HuH-7 (cell line): ENCODE measurements at regions not wholly inside any gene's neighbourhood (a gene's known extent, or its start where the extent isn't known, plus 50 kb on each side); places are given as distances from the start of the nearest gene placed in this dataset.
"Not testable (repeated sequence)": the region's sequence is repeated elsewhere in the genome, so short reads cannot be mapped to it uniquely, and the experiment has no call there.

Experiments used
- DNase-seq: peaks from one replicate; pipeline ENCODE4 v3.0.0; 2011; ENCODE audit warnings: low spot score

DNA sequence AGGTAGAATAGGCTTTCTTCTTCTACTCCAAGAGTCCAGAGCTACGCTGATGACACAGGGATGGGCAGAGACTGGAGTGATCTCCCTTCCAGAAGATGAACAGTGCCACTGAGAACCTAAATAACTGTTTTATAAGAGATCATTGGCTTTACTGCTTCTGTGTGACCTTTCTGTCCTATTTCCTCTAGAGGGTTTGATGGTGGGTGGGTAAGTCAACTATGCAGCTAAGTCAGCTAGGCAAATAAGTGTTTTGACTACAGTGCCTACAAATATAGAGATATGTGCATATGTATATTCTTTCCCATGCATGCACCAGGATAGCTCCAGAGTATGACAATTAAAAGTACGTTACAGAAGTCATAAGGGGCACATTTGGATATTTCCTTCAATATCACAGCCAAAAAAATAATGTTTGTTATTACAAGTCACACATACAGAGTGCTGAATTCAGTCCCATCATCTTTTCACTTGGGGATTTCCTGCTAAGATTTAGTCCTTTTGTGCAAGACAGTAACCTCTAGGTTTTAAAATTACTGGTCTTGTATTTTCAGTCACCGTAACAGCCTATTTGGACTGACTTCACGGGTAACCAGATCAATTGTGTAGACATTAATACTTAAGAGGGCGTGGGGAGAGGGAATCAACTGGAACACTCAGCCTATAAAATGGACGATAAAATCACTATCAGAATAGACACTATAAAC is 412.6 kb upstream of the SOX5 start:
- DNase-seq: no peak

DNA sequence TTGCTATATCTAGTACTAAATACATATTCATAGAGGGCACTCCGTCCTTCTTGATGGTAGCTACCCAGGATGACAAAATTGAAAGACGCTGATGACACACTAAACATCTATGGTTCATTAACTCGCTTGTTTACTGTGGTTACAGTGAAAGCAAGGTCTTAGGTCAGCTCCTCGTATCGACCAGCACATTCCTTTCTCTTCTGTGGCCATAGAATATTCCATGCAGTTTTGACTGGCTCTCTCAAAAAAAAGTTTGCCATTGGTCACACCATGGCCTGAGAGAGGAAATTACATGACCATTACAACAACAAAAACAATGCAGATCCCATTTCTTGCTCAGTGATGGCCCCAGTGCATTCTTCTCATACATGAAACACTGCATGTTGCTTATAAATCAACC is 411.4 kb upstream of the SOX5 start:
- DNase-seq: peak; percentile 26

DNA sequence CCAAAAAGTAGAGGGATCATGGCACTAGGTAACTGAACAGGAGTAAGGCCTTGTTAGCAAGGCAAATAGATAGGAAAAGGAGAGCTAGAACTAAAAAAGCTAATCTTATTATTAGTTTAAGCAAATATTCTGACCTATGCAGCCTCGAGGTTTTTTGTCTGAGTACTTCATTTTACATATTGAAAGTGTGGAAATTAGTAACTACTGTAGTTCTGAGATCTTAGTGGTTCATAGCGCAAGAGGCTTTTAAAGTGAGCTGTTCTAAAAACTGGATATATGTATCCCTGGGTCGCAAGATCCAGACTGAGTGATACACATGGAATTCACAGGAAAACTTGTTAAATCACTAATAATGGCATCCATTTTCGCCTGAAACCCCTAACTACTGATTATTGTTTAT is 411.0 kb upstream of the SOX5 start:
- no peak for DNase-seq

DNA sequence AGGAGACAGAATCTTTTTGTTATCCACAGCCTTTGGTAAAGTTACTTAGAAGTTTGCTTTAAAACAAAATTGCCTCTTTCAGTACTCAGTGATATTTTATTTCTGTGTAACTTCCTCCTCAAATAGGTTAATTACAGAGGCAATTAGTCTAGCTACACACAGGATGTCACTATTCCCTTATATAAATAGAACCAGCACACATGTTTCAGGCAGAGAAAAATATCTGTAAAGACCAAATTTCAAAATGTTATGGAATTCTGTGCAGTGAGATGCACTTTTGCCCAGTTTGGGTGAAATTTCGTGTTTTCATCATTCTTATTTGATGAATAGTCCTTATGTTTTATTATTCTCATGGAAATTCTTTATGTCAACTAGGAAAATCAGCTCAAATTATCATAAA is 410.6 kb upstream of the SOX5 start:
- DNase-seq: no peak

- no peak for DNase-seq
Observed at GRCh38 chr12:24359418-24359817, 409.9 kb upstream of the SOX5 start.

- DNase-seq: no peak
Observed at GRCh38 chr12:24356240-24356804, 406.9 kb upstream of the SOX5 start.

GRCh38 chr12:24352363-24352762 is 402.9 kb upstream of the SOX5 start:
- DNase-seq: no peak

- no peak for DNase-seq
Observed at GRCh38 chr12:24349051-24349799, 399.8 kb upstream of the SOX5 start.

DNA sequence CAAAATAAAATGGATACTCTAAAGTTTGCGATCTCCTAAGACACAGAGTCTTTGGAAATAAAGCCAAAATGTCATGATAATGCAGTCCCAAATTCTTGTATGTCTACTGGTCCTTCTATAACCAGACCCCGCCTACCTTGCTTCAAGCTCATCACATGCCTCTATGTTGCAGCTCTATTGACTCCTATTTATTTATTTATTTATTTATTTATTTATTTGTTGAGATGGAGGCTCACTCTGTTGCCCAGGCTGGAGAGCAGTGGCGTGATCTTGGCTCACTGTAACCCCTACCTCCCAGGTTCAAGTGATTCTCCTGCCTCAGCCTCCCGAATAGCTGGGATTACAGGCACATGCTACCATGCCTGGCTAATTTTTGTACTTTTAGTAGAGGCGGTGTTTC is 398.7 kb upstream of the SOX5 start:
- not testable (repeated sequence) for DNase-seq

- DNase-seq: no peak
Observed at GRCh38 chr12:24328261-24328660, 378.8 kb upstream of the SOX5 start.

DNA sequence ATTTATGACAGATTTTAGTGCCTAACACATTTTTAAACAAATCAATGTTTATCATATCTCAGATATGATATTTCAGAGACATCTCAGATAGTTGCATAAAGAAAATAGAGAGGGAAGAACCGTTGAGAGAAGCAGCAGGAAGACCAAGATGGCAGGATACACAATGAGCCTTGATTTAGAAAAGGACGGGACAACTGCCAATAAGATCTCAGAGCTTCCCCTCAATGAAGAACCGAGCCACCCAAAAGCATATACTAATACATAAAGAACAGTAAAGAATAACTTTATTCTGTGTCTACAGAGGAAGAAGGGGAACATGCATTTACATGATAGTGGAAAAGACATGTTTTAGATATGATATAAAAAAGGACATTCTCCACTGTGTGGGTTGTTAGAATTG is 375.9 kb upstream of the SOX5 start:
- no peak for DNase-seq

- no peak for DNase-seq
Observed at GRCh38 chr12:24307716-24308335, 358.4 kb upstream of the SOX5 start.

DNA sequence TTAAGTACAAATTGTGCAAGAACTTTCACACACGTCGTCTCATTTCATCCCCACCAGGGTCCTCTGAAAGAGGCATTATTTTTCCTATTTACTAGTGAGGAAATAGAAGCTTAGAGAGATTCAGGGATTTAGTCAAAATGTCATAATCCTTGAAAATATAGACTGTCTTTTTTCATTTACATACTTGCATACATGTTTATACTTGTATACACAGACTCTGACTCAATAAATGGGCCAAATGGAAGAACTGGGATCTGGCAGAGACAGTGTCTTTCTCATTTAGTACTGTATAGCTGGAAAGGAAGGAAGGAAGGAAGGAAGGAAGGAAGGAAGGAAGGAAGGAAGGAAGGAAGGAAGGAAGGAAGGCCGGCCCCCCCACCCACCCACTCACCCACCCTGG is 357.7 kb upstream of the SOX5 start:
- DNase-seq: no peak

GRCh38 chr12:24306001-24306400 is 356.5 kb upstream of the SOX5 start:
- DNase-seq: no peak

DNA sequence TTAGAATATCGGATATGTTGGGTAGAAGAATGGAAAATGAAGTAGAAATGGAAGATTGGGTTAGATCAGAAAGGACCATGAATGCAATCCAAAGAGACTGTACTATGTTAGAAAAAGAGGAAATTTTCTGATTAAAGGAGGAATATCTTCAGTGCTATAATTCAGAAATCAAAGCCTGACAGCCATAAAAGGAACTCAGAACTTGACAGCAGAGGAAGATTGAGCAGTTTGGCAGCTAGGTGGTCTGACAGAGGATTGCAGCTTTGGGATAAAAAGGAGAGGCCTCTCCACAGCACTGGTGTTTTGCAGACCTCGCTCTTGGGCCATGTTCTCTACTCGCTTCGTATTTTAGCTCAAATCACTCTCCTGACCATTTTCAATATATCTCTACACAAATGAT is 354.8 kb upstream of the SOX5 start:
- DNase-seq: no peak

- no peak for DNase-seq
Observed at GRCh38 chr12:24302708-24303107, 353.2 kb upstream of the SOX5 start.

- no peak for DNase-seq
Observed at GRCh38 chr12:24297516-24297915, 348.0 kb upstream of the SOX5 start.

GRCh38 chr12:24293549-24293948 is 344.1 kb upstream of the SOX5 start:
- no peak for DNase-seq

DNA sequence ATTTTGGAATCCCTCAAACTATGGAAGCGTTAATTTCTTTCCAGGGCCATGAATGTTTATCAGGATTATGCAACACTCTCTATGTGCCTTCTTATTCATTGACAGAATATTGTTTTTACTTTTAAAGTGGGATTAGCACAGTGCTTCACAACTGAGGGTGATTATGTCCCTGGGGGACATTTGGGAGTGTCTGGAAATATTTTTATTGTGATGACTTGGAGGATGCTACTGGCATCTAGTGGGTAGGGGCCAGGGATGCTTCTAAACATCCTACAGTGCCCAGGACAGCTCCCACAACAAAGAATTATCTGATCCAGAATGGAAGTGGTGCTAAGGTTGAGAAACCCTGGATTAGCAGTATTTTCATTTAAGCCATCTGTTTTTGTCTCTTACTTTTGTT is 338.5 kb upstream of the SOX5 start:
- DNase-seq: no peak

DNA sequence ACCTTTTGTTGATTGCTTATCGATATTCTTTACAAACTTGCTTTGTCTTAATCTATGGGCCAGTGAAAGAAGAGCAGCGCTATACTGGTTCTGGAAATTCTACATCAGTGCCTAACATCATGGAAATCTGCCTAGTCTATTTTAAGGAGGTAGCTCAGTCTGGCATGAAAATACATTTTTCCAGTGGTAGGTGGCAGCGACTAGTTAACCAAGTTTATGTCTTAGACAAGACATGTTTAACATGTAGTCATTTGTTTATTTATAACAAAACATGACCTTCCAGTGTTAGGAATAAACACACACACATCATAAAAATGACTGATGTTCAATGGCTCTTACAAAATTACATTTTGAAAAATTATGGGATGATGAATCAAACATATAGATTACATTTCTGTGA is 336.0 kb upstream of the SOX5 start:
- DNase-seq: no peak

DNA sequence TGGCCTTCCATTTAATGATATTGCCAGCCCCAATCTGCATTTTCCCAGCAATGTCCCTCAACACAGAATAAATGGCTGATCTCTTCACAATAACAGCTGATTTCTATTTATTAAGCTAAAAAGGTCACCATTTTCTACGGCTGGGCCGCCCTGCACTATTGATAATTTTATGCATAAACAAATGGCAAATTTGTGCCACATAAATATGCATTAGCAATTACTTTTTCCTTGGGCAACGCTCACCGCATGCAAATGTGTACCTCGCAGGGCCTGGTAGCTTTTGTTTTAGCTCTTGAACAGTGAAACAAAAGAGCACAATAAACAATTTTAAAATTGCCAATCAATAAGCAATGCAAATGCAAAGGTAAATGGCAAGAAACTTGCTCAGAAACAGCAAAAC is 331.9 kb upstream of the SOX5 start:
- DNase-seq: no peak

GRCh38 chr12:24280056-24280842 is 330.8 kb upstream of the SOX5 start:
- DNase-seq: no peak
